SK-N-SH (cell line): ENCODE measurements at regions not wholly inside any gene's neighbourhood (a gene's known extent, or its start where the extent isn't known, plus 50 kb on each side); places are given as distances from the start of the nearest gene placed in this dataset.

ENCODE experiments used
- CTCF ChIP-seq: fragments of 200-600 bp; sonication (generic); IDR thresholded peaks from 2 replicates; pipeline ENCODE4 v1.6.1; 2017; ENCODE audit warnings: antibody characterized with exemption, mild to moderate bottlenecking, moderate library complexity
- ELF1 ChIP-seq: IDR thresholded peaks from 2 replicates; pipeline ENCODE4 v1.4.0; 2012
- EP300 ChIP-seq, 2 experiments: IDR thresholded peaks; 2 replicates each; pipeline versions ENCODE4 v1.4.0 to v1.6.1; 2012; ENCODE audit warnings: borderline replicate concordance in 1 of 2, low read depth in 1 of 2, low read length in 1 of 2
- GABPA ChIP-seq: IDR thresholded peaks from 2 replicates; pipeline ENCODE4 v1.4.0; 2012; ENCODE audit warnings: low read depth, mild to moderate bottlenecking
- MAX ChIP-seq: IDR thresholded peaks from 2 replicates; pipeline ENCODE4 v1.4.0; 2012; ENCODE audit warnings: low read depth
- MXI1 ChIP-seq: IDR thresholded peaks from 2 replicates; pipeline ENCODE4 v1.6.1; 2012; ENCODE audit warnings: mild to moderate bottlenecking, low read depth, low read length, improper control_type of control experiment
- NFIC ChIP-seq: IDR thresholded peaks from 2 replicates; pipeline ENCODE4 v1.4.0; 2012; ENCODE audit warnings: borderline replicate concordance
- POLR2AphosphoS5 ChIP-seq: IDR thresholded peaks from 2 replicates; pipeline ENCODE4 v1.6.1; 2012; ENCODE audit warnings: low read depth, low read length
- RAD21 ChIP-seq: IDR thresholded peaks from 2 replicates; pipeline ENCODE4 v1.6.1; 2012; ENCODE audit warnings: mild to moderate bottlenecking, low read length
- RCOR1 ChIP-seq: fragments of 150-350 bp; IDR thresholded peaks from 2 replicates; pipeline ENCODE4 v1.6.1; 2017; ENCODE audit warnings: antibody characterized with exemption, low read length
- SIN3A ChIP-seq: IDR thresholded peaks from 2 replicates; pipeline ENCODE4 v1.6.1; 2012; ENCODE audit warnings: low read depth, mild to moderate bottlenecking, low read length, moderate library complexity, borderline replicate concordance
- TAF1 ChIP-seq: IDR thresholded peaks from 2 replicates; pipeline ENCODE4 v1.6.1; 2012; ENCODE audit warnings: low read depth, mild to moderate bottlenecking, low read length, moderate library complexity, borderline replicate concordance
- TEAD4 ChIP-seq: IDR thresholded peaks from 2 replicates; pipeline ENCODE4 v1.4.0; 2012; ENCODE audit warnings: mild to moderate bottlenecking, borderline replicate concordance; ENCODE audit not compliant: insufficient read depth
- YY1 ChIP-seq: IDR thresholded peaks from 2 replicates; pipeline ENCODE4 v1.4.0; 2012; ENCODE audit warnings: low read depth, mild to moderate bottlenecking

- TF ChIP-seq CTCF (no peak), TAF1 (no peak), SIN3A (no peak), EP300 (IDR thresholded peaks at IDR 0.05; ENCODE audit: borderline replicate concordance in 1 of 2, low read depth in 1 of 2, low read length in 1 of 2) (no peak), RCOR1 (no peak), GABPA (no peak), MAX (no peak), NFIC (no peak), MXI1 (no peak), POLR2AphosphoS5 (no peak), YY1 (no peak), RAD21 (no peak), ELF1 (no peak), TEAD4 (no peak)
These were observed 185.8 kb upstream of the TLE3 start for GRCh38 chr15:70283511-70283910.
